HL-60 (cell line): ENCODE measurements at regions not wholly inside any gene's neighbourhood (a gene's known extent, or its start where the extent isn't known, plus 50 kb on each side); places are given as distances from the start of the nearest gene placed in this dataset.

Experiments
- DNase-seq, 2 experiments: peaks; one replicate each; pipeline ENCODE4 v3.0.0-alpha.2; 2010 to 2020; ENCODE audit warnings: low read depth in 1 of 2, low spot score in 1 of 2
- H3K27ac ChIP-seq: fragments of 250-450 bp; sonication (Bioruptor Pico); replicated peaks from 2 replicates; pipeline ENCODE4 v1.5.1; 2020; ENCODE audit warnings: mild to moderate bottlenecking, moderate library complexity
- H3K27me3 ChIP-seq: fragments of 250-450 bp; sonication (Bioruptor Pico); 2 replicates; pipeline ENCODE4 v1.5.1; 2021; ENCODE audit warnings: mild to moderate bottlenecking, moderate library complexity; ENCODE audit not compliant: insufficient read depth, poor library complexity, severe bottlenecking
- H3K4me3 ChIP-seq: replicated peaks from 2 replicates; pipeline ENCODE4 v1.5.1; 2011; ENCODE audit warnings: mild to moderate bottlenecking, control low read depth, low read length; ENCODE audit not compliant: insufficient read depth
- GABPA ChIP-seq: IDR thresholded peaks from 2 replicates; pipeline ENCODE4 v1.6.1; 2012; ENCODE audit warnings: low read depth
- POLR2AphosphoS5 ChIP-seq: IDR thresholded peaks from 2 replicates; pipeline ENCODE4 v1.6.1; 2012; ENCODE audit warnings: low read depth
- SPI1 ChIP-seq: IDR thresholded peaks from 2 replicates; pipeline ENCODE4 v1.6.1; 2012; ENCODE audit warnings: low read depth, mild to moderate bottlenecking, borderline replicate concordance
- TF ChIP-seq, protein P1 (sequence below): IDR thresholded peaks from 2 replicates; pipeline ENCODE4 v1.6.1; 2012; ENCODE audit warnings: low read depth; ENCODE audit not compliant: insufficient replicate concordance
- TF ChIP-seq, protein P2 (sequence below): IDR thresholded peaks from one replicate; pipeline ENCODE4 v1.5.1; 2011; ENCODE audit warnings: low read length, control low read depth, inconsistent platforms; ENCODE audit not compliant: insufficient read depth

DNA sequence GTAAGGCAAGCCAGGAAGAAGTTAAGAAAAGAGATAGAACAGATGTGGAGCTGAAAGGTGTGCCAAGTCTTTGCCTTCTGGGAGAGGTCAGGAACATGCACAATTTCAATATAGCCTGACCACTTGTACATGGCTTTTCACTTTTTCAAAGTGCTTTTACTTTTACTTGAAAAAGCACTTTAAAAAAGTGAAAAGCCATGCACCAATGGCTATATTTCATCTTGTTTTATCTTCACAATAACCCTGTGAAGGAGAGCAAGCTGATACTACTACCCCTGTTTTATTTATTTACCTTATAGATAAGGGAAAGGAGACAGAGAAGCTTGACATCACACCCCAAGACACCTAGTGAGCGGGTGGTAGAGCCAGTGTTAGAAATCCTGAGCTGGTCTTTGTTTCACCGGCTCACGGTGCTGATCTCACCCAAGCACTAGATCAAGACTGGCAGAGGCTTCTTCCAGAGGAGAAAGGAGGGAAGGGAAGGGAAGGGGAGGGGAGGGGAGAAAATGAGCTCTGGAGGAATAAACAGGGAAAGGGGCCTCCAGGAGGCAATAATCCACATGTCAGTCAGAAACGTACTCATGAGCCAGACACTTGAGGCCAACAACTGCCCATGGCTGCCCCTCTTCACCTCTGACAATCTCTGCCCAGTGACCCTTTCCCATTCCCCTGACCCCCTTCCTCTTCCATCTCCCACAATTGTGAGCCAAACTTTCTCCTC lies 455.4 kb downstream of the FOXO1 start:
- Histone ChIP-seq H3K27me3 (no peaks in the 10 kb centered on the region), H3K27ac (no peak overlapping the region), H3K4me3 (no peak overlapping the region)
- no peak for DNase-seq
- no peak for TF ChIP-seq POLR2AphosphoS5
- TF ChIP-seq GABPA, result no peak
- TF ChIP-seq SPI1, result no peak
- TF ChIP-seq, protein P1, sequence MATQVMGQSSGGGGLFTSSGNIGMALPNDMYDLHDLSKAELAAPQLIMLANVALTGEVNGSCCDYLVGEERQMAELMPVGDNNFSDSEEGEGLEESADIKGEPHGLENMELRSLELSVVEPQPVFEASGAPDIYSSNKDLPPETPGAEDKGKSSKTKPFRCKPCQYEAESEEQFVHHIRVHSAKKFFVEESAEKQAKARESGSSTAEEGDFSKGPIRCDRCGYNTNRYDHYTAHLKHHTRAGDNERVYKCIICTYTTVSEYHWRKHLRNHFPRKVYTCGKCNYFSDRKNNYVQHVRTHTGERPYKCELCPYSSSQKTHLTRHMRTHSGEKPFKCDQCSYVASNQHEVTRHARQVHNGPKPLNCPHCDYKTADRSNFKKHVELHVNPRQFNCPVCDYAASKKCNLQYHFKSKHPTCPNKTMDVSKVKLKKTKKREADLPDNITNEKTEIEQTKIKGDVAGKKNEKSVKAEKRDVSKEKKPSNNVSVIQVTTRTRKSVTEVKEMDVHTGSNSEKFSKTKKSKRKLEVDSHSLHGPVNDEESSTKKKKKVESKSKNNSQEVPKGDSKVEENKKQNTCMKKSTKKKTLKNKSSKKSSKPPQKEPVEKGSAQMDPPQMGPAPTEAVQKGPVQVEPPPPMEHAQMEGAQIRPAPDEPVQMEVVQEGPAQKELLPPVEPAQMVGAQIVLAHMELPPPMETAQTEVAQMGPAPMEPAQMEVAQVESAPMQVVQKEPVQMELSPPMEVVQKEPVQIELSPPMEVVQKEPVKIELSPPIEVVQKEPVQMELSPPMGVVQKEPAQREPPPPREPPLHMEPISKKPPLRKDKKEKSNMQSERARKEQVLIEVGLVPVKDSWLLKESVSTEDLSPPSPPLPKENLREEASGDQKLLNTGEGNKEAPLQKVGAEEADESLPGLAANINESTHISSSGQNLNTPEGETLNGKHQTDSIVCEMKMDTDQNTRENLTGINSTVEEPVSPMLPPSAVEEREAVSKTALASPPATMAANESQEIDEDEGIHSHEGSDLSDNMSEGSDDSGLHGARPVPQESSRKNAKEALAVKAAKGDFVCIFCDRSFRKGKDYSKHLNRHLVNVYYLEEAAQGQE, result no peak
- TF ChIP-seq, protein P2, sequence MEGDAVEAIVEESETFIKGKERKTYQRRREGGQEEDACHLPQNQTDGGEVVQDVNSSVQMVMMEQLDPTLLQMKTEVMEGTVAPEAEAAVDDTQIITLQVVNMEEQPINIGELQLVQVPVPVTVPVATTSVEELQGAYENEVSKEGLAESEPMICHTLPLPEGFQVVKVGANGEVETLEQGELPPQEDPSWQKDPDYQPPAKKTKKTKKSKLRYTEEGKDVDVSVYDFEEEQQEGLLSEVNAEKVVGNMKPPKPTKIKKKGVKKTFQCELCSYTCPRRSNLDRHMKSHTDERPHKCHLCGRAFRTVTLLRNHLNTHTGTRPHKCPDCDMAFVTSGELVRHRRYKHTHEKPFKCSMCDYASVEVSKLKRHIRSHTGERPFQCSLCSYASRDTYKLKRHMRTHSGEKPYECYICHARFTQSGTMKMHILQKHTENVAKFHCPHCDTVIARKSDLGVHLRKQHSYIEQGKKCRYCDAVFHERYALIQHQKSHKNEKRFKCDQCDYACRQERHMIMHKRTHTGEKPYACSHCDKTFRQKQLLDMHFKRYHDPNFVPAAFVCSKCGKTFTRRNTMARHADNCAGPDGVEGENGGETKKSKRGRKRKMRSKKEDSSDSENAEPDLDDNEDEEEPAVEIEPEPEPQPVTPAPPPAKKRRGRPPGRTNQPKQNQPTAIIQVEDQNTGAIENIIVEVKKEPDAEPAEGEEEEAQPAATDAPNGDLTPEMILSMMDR, result no peak

DNA sequence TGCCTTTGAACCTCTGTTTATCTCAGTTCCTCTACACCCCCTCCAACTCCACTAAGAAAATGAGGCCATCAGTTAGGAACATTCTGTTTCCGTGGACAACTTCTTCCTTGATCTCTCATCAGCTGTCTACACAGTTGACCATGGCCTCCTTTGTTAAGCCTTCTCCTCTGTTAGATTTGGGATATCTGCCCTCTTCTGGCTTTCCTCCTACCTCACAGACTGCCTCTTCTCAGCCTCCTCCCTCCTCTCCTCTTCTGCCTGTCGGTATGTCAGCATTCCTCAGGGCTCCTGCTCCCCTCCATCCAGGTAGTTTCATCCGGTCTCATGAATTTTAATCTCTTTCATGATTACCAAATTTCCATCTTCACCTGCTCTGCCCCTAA lies 454.9 kb downstream of the FOXO1 start:
- no peaks in the 10 kb centered on the region for H3K27me3 ChIP-seq
- no peak overlapping the region for H3K4me3 ChIP-seq
- no peak overlapping the region for H3K27ac ChIP-seq
- TF ChIP-seq SPI1 (no peak), POLR2AphosphoS5 (no peak), GABPA (no peak)
- TF ChIP-seq, protein P1, result no peak
- TF ChIP-seq, protein P2, result no peak
- DNase-seq, result no peak

DNA sequence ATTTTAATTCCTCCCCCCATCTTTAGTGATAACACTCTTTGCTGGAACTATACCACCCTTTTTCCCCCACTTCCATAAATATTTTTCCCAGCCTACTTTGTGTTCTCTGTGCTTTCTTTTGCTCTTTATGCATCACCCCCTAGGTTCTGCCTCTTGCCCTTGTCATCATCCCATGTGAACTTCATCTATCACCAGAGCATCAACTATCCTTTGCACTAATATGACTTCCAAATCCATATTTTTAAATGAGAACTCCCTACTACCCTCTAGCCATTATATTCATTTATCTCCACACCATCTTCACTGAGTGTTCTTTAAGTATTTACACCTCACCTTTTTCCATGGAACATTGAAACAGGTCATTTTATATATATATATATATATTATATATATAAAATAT lies 452.7 kb downstream of the FOXO1 start:
- Histone ChIP-seq H3K27me3 (no peaks in the 10 kb centered on the region), H3K27ac (no peak overlapping the region), H3K4me3 (no peak overlapping the region)
- no peak for DNase-seq
- TF ChIP-seq, protein P2, result no peak
- no peak for TF ChIP-seq POLR2AphosphoS5

DNA sequence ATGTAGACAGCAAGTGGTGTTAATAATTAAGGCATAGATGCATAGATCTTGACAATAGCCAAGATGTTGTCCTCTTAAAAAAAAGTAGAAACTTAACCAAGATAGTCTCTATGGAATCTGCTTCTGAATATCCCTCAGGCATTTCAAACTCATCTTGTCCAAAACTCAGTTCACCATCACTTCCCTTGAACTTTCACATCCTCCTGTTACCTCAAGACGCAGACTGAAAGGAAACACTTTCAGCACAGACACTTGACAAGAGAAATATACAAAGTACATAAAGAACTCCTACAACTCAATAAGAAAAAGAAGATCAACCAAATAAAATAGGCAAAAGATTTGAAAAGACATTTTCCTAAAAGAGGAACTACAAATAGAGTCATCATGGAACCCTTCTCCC lies 451.1 kb downstream of the FOXO1 start:
- no peak overlapping the region for H3K4me3 ChIP-seq
- H3K27ac ChIP-seq, result no peak overlapping the region
- H3K27me3 ChIP-seq, result no peaks in the 10 kb centered on the region
- no peak for DNase-seq
- TF ChIP-seq POLR2AphosphoS5 (no peak), GABPA (no peak), SPI1 (no peak)
- TF ChIP-seq, protein P2, result no peak
- TF ChIP-seq, protein P1, result no peak
